ENCODE measurements at regions not wholly inside any gene's neighbourhood (a gene's known extent, or its start where the extent isn't known, plus 50 kb on each side); places are given as distances from the start of the nearest gene placed in this dataset.

- Histone ChIP-seq H3K9ac (ENCODE audit: extremely low read depth, insufficient read length, low read length) (no peak overlapping the region), H2BK20ac (ENCODE audit: low read depth, low read length, poor library complexity, severe bottlenecking) (no peak overlapping the region), H3T11ph (ENCODE audit: low read length) (no peak overlapping the region), H3K79me2 (ENCODE audit: insufficient read depth, low read length) (peaks cover 51% of the 10 kb centered on the region), H3K4me2 (ENCODE audit: insufficient read depth, insufficient read length, low read length) (no peak overlapping the region), H3K23me2 (ENCODE audit: insufficient read length, low read depth, low read length, poor library complexity, severe bottlenecking) (no peaks in the 10 kb centered on the region), H4K20me1 (ENCODE audit: control insufficient read depth, insufficient read depth, insufficient read length) (no peaks in the 10 kb centered on the region), H3K14ac (ENCODE audit: insufficient read depth, low read length) (no peak overlapping the region), H3K27ac (ENCODE audit: insufficient read length, low read depth, low read length) (no peak overlapping the region), H3K4ac (ENCODE audit: low read depth, low read length) (no peak overlapping the region), H3K18ac (ENCODE audit: insufficient read length, low read depth, low read length) (no peak overlapping the region), H2BK5ac (ENCODE audit: insufficient read length, low read length) (no peak overlapping the region), H3K27me3 (ENCODE audit: insufficient read depth, low read length) (no peaks in the 10 kb centered on the region), H4K91ac (ENCODE audit: insufficient read length, low read depth, low read length) (no peak overlapping the region), H4K5ac (ENCODE audit: insufficient read length, low read depth, low read length) (no peak overlapping the region), H2AFZ (ENCODE audit: low read length) (no peak overlapping the region), H3K56ac (ENCODE audit: insufficient read length, low read depth, low read length) (no peak overlapping the region), H3K9me3 (ENCODE audit: control insufficient read depth, low read depth, low read length) (no peaks in the 10 kb centered on the region), H2BK12ac (ENCODE audit: insufficient read length, low read depth, low read length) (no peak overlapping the region), H2BK120ac (ENCODE audit: low read depth, low read length, poor library complexity, severe bottlenecking) (no peak overlapping the region), H3K23ac (ENCODE audit: insufficient read length, low read depth, low read length) (no peak overlapping the region), H2AK5ac (ENCODE audit: insufficient read length, low read length) (no peak overlapping the region), H4K8ac (replicated peaks; ENCODE audit: insufficient read length, low read depth, low read length) (no peak overlapping the region), H2BK15ac (ENCODE audit: low read depth, low read length) (no peak overlapping the region), H3K79me1 (ENCODE audit: insufficient read depth, low read depth, low read length, poor library complexity, severe bottlenecking) (peaks cover 5% of the 10 kb centered on the region), H3K4me1 (ENCODE audit: insufficient read depth, low read length) (peaks cover 16% of the 10 kb centered on the region; the same call in 1 of the 2 replicates)
- Mint-ChIP-seq H3K9me3 (no peaks in the 10 kb centered on the region), H3K27ac (no peak overlapping the region; a peak in 1 of 7 replicates), H3K36me3 (ENCODE audit: insufficient read depth in 1 of 3, low read depth in 3 of 3) (peaks cover 12 to 22% (median 12%) of the 10 kb centered on the region in 3 experiments), H3K4me3 (no peak overlapping the region), H3K4me1 (peaks cover 35 to 37% of the 10 kb centered on the region in 2 experiments), H3K27me3 (ENCODE audit: low read depth) (no peaks in the 10 kb centered on the region)
- WGBS (ENCODE audit: extremely low coverage, insufficient read length, low lambda C conversion rate), result no CpG with 5 or more reads among the region's 3 CpGs
- DNase-seq, result no peak
- no peak for TF ChIP-seq CTCF (conservative IDR thresholded peaks at IDR 0.05)
Measured at GRCh38 chr6:21707524-21708319, 114.2 kb downstream of the SOX4 start.
